Astrocyte (in vitro differentiated cells and primary cell): ENCODE measurements at regions not wholly inside any gene's neighbourhood (a gene's known extent, or its start where the extent isn't known, plus 50 kb on each side); places are given as distances from the start of the nearest gene placed in this dataset.

Experiments used
- EZH2 ChIP-seq: IDR thresholded peaks from 2 replicates; pipeline ENCODE4 v1.6.1; 2012; ENCODE audit warnings: mild to moderate bottlenecking, low read length, inconsistent platforms; ENCODE audit not compliant: insufficient read depth
- TF ChIP-seq, protein P1 (sequence below): IDR thresholded peaks from 2 replicates; pipeline ENCODE4 v1.5.1; 2011; ENCODE audit warnings: low read depth, mild to moderate bottlenecking, inconsistent platforms, low read length, moderate library complexity; ENCODE audit not compliant: insufficient read depth

- TF ChIP-seq, protein P1, sequence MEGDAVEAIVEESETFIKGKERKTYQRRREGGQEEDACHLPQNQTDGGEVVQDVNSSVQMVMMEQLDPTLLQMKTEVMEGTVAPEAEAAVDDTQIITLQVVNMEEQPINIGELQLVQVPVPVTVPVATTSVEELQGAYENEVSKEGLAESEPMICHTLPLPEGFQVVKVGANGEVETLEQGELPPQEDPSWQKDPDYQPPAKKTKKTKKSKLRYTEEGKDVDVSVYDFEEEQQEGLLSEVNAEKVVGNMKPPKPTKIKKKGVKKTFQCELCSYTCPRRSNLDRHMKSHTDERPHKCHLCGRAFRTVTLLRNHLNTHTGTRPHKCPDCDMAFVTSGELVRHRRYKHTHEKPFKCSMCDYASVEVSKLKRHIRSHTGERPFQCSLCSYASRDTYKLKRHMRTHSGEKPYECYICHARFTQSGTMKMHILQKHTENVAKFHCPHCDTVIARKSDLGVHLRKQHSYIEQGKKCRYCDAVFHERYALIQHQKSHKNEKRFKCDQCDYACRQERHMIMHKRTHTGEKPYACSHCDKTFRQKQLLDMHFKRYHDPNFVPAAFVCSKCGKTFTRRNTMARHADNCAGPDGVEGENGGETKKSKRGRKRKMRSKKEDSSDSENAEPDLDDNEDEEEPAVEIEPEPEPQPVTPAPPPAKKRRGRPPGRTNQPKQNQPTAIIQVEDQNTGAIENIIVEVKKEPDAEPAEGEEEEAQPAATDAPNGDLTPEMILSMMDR: no peak
- no peak for TF ChIP-seq EZH2
Measured at GRCh38 chr6:23732521-23732920, 393.5 kb upstream of the NRSN1 start.
